ENCODE measurements at regions not wholly inside any gene's neighbourhood (a gene's known extent, or its start where the extent isn't known, plus 50 kb on each side); places are given as distances from the start of the nearest gene placed in this dataset.

DNA sequence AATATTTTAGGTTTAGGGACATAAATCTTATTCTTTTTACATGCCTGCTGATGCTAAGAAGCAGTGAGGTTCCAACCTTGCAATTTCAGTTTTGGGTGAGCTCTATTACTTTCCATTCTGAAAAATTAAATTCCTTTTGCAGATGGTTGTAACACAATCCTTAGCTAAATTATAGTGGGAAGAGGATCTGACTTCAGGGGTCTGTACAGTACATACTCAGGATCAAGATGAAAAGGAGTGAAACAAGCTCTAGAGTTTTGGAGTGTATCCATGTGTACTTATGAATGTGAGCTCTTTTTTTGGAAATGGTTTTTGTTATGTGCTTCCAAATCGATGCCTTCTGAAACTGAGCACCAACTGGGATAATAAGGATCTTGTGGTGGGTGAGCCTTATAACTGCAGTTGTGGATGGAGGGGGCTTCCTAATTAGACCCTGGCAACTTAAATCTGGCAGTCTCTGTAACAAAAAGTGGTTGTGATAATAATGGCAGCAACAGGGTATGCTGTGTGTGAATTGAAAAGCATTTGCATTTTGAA, 218.8 kb upstream of the MAP3K7 start:
- H3K36me3 Mint-ChIP-seq (ENCODE audit: insufficient read depth, unreplicated experiment) = no peaks in the 10 kb centered on the region
- ChIA-PET POLR2A (no interaction called here), CTCF (no interaction called here)
- H3K4me1 Mint-ChIP-seq (ENCODE audit: low read depth, unreplicated experiment) = peaks cover 11% of the 10 kb centered on the region
- H3K4me3 ChIP-seq (ENCODE audit: low read depth, low read length) = no peak overlapping the region
- TF ChIP-seq, protein P1, sequence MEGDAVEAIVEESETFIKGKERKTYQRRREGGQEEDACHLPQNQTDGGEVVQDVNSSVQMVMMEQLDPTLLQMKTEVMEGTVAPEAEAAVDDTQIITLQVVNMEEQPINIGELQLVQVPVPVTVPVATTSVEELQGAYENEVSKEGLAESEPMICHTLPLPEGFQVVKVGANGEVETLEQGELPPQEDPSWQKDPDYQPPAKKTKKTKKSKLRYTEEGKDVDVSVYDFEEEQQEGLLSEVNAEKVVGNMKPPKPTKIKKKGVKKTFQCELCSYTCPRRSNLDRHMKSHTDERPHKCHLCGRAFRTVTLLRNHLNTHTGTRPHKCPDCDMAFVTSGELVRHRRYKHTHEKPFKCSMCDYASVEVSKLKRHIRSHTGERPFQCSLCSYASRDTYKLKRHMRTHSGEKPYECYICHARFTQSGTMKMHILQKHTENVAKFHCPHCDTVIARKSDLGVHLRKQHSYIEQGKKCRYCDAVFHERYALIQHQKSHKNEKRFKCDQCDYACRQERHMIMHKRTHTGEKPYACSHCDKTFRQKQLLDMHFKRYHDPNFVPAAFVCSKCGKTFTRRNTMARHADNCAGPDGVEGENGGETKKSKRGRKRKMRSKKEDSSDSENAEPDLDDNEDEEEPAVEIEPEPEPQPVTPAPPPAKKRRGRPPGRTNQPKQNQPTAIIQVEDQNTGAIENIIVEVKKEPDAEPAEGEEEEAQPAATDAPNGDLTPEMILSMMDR (IDR thresholded peaks at IDR 0.05; ENCODE audit: insufficient read depth in 1 of 2, low read depth in 1 of 2, low read length in 1 of 2, severe bottlenecking in 1 of 2, unreplicated experiment in 1 of 2) = no peak
- no peaks in the 10 kb centered on the region for H3K4me1 ChIP-seq
- no peak overlapping the region for H3K4me3 Mint-ChIP-seq (ENCODE audit: unreplicated experiment)
- no peak overlapping the region for H3K27ac Mint-ChIP-seq (ENCODE audit: unreplicated experiment)
- H3K27me3 ChIP-seq (replicated peaks; ENCODE audit: control insufficient read depth, insufficient read depth, low read length) = no peaks in the 10 kb centered on the region
- intact Hi-C loops (cut with micrococcal nuclease; ENCODE audit: unreplicated experiment) = no loop called here
- no peak for DNase-seq
- no peaks in the 10 kb centered on the region for H3K9me3 ChIP-seq
- no peaks in the 10 kb centered on the region for H3K36me3 ChIP-seq (ENCODE audit: control insufficient read depth, insufficient read depth, low read length)
- H3K27me3 Mint-ChIP-seq (ENCODE audit: insufficient read depth, unreplicated experiment) = no peaks in the 10 kb centered on the region
- no peaks in the 10 kb centered on the region for H3K9me3 Mint-ChIP-seq (ENCODE audit: unreplicated experiment)
- no TSS peak for BruUV-seq (replicated peaks)

GRCh38 chr6:90803956-90804355, 217.1 kb upstream of the MAP3K7 start:
- no peak overlapping the region for H3K4me3 ChIP-seq (ENCODE audit: low read depth, low read length)
- no peaks in the 10 kb centered on the region for H3K4me1 ChIP-seq
- intact Hi-C loops (cut with micrococcal nuclease; ENCODE audit: unreplicated experiment) = no loop called here
- Mint-ChIP-seq H3K27ac (ENCODE audit: unreplicated experiment) (no peak overlapping the region), H3K4me3 (ENCODE audit: unreplicated experiment) (no peak overlapping the region), H3K9me3 (ENCODE audit: unreplicated experiment) (no peaks in the 10 kb centered on the region), H3K4me1 (ENCODE audit: low read depth, unreplicated experiment) (peaks cover 11% of the 10 kb centered on the region), H3K36me3 (ENCODE audit: insufficient read depth, unreplicated experiment) (no peaks in the 10 kb centered on the region), H3K27me3 (ENCODE audit: insufficient read depth, unreplicated experiment) (no peaks in the 10 kb centered on the region)
- H3K36me3 ChIP-seq (ENCODE audit: control insufficient read depth, insufficient read depth, low read length) = no peaks in the 10 kb centered on the region
- ChIA-PET POLR2A (no interaction called here), CTCF (interaction anchor here (0.6 kb wide), 1 partner anchor 101 kb away, joined by 3 read pairs; no protein-coding TSS in a partner anchor)
- no peaks in the 10 kb centered on the region for H3K9me3 ChIP-seq
- no peak for DNase-seq
- TF ChIP-seq, protein P1 (IDR thresholded peaks at IDR 0.05; ENCODE audit: insufficient read depth in 1 of 2, low read depth in 1 of 2, low read length in 1 of 2, severe bottlenecking in 1 of 2, unreplicated experiment in 1 of 2) = no peak
- no peaks in the 10 kb centered on the region for H3K27me3 ChIP-seq (replicated peaks; ENCODE audit: control insufficient read depth, insufficient read depth, low read length)
- no TSS peak for BruUV-seq (replicated peaks)

DNA sequence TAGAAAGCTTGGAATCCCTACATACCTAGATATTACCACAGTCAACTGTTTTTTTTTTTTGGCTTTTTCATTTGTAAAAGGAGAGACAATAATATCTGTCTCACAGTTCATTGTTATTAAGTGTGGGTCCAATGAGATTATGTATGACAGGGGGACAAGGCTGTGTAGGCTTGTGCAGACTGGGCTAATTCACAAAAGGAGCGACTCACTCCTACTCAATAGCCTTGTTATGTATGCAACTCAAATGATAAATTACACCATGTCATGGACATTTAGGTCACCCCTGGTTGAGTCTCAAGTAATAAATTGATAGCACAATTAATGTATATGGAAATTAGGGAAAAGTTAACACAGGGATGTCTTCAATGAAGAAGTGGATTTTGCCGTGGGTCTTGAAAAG, 208.2 kb upstream of the MAP3K7 start:
- CTCF ChIA-PET = no interaction called here
- Histone ChIP-seq H3K9me3 (no peaks in the 10 kb centered on the region), H3K27me3 (replicated peaks; ENCODE audit: control insufficient read depth, insufficient read depth, low read length) (no peaks in the 10 kb centered on the region), H3K4me3 (ENCODE audit: low read depth, low read length) (no peak overlapping the region), H3K4me1 (no peaks in the 10 kb centered on the region; the same call in 1 of the 2 replicates), H3K36me3 (ENCODE audit: control insufficient read depth, insufficient read depth, low read length) (no peaks in the 10 kb centered on the region)
- intact Hi-C loops (cut with micrococcal nuclease; ENCODE audit: unreplicated experiment) = no loop called here
- H3K27me3 Mint-ChIP-seq (ENCODE audit: insufficient read depth, unreplicated experiment) = no peaks in the 10 kb centered on the region
- no peak overlapping the region for H3K27ac Mint-ChIP-seq (ENCODE audit: unreplicated experiment)
- H3K4me1 Mint-ChIP-seq (ENCODE audit: low read depth, unreplicated experiment) = no peaks in the 10 kb centered on the region
- TF ChIP-seq, protein P1 (IDR thresholded peaks at IDR 0.05; ENCODE audit: insufficient read depth in 1 of 2, low read depth in 1 of 2, low read length in 1 of 2, severe bottlenecking in 1 of 2, unreplicated experiment in 1 of 2) = no peak
- DNase-seq = no peak
- no peaks in the 10 kb centered on the region for H3K36me3 Mint-ChIP-seq (ENCODE audit: insufficient read depth, unreplicated experiment)
- POLR2A ChIA-PET = no interaction called here
- no peak overlapping the region for H3K4me3 Mint-ChIP-seq (ENCODE audit: unreplicated experiment)
- H3K9me3 Mint-ChIP-seq (ENCODE audit: unreplicated experiment) = no peaks in the 10 kb centered on the region
- BruUV-seq (replicated peaks) = no TSS peak

Data from Caco-2 (cell line).